ENCODE measurements at regions not wholly inside any gene's neighbourhood (a gene's known extent, or its start where the extent isn't known, plus 50 kb on each side); places are given as distances from the start of the nearest gene placed in this dataset.

DNA sequence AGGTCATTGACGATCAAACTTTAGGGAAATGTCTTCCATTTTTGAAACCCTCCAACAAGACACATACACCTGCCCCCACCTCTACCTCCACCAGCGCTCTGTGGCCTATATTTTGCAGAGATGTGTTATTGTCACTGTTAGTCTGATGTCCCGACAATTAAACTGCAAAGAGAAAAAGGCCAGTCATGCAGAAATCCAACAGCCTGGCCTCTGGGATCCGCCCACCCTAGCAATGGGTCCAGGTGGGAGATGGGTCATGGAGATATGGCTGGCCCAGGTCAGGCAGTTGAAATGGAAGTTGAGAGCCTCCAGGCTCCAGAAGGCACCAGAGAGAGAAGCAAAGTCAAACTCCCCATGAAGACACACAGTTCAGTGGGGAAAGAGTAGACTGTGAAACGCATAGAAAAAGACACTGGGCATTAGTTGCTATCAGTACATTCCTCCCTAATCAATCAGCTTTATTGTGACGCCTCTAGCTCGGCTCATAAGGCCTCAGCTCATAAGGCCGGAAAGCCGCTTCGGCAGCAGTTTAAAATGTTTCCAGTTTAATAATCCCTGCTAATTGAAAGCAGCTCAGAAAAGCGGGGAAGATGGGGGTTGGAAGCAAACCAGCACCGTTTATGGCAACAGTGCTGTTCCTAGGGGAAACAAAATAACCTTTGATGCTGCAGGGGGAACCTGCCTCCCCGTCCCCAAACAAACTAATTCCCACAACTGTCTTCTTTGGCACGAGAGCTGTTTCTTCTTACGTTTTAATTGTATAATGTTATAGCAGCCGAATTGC lies 239.7 kb upstream of the ZNF507 start (continued):
- TF ChIP-seq, protein P1, sequence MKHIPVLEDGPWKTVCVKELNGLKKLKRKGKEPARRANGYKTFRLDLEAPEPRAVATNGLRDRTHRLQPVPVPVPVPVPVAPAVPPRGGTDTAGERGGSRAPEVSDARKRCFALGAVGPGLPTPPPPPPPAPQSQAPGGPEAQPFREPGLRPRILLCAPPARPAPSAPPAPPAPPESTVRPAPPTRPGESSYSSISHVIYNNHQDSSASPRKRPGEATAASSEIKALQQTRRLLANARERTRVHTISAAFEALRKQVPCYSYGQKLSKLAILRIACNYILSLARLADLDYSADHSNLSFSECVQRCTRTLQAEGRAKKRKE (CRISPR knock-in tag; IDR thresholded peaks at IDR 0.05; ENCODE audit: low read depth): no peak
- no peak for TF ChIP-seq TP53 (CRISPR knock-in tag; IDR thresholded peaks at IDR 0.05)
- no peak for TF ChIP-seq KDM5A (IDR thresholded peaks at IDR 0.05)
- TF ChIP-seq EHMT2 (IDR thresholded peaks at IDR 0.05; ENCODE audit: low read depth): no peak
- no peak for TF ChIP-seq ZC3H11A (IDR thresholded peaks at IDR 0.05)
- no peak for TF ChIP-seq MYC (IDR thresholded peaks at IDR 0.05; ENCODE audit: borderline replicate concordance, low read length)
- TF ChIP-seq EHF (CRISPR knock-in tag; IDR thresholded peaks at IDR 0.05): no peak
- no peak for TF ChIP-seq ZNF302 (CRISPR knock-in tag; IDR thresholded peaks at IDR 0.05)
- TF ChIP-seq TFCP2L1 (CRISPR knock-in tag; IDR thresholded peaks at IDR 0.05): no peak
- TF ChIP-seq HDAC2 (IDR thresholded peaks at IDR 0.05): no peak

DNA sequence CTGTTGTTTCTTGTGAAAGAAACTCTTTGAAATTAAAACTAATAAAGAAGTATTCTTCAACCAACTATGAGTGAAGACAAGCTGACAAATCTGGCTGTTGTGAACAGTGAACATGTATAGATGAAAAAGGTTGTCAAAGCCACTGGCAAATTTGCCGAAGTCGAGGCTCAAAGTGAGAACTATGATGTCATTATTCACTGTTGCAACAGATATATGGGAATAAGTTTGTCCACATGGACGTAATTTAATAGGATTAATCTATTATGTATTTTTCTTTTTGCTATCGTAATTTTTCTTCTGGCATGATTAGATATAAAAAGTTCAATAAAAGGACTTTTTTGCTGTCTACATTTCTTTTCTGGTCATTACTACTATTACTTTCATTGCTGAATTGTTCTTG lies 223.2 kb upstream of the ZNF507 start:
- WGBS (ENCODE audit: missing lambda C conversion rate): under 1% methylated on average over 4 of the region's 4 CpGs
- no peak overlapping the region for H3K4me3 ChIP-seq
- ATAC-seq (no peak), FAIRE-seq (no peak), DNase-seq (ENCODE audit: low read depth in 1 of 2, low spot score in 1 of 2) (no peak)
- ChIA-PET CTCF (interaction anchor here (0.6 to 0.7 kb wide), 3 partner anchors 199 to 489 kb away, joined by 3 to 5 read pairs (median 3); no protein-coding TSS in a partner anchor), POLR2A (no interaction called here)
- no peak overlapping the region for H3K4me2 ChIP-seq
- H3K4me1 ChIP-seq: no peaks in the 10 kb centered on the region
- peaks cover 5% of the 10 kb centered on the region; the same call in 1 of the 3 replicates for H3K9me3 ChIP-seq
- TF ChIP-seq, protein P2, sequence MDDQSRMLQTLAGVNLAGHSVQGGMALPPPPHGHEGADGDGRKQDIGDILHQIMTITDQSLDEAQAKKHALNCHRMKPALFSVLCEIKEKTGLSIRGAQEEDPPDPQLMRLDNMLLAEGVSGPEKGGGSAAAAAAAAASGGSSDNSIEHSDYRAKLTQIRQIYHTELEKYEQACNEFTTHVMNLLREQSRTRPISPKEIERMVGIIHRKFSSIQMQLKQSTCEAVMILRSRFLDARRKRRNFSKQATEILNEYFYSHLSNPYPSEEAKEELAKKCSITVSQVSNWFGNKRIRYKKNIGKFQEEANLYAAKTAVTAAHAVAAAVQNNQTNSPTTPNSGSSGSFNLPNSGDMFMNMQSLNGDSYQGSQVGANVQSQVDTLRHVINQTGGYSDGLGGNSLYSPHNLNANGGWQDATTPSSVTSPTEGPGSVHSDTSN (IDR thresholded peaks at IDR 0.05): no peak
- TF ChIP-seq, protein P3, sequence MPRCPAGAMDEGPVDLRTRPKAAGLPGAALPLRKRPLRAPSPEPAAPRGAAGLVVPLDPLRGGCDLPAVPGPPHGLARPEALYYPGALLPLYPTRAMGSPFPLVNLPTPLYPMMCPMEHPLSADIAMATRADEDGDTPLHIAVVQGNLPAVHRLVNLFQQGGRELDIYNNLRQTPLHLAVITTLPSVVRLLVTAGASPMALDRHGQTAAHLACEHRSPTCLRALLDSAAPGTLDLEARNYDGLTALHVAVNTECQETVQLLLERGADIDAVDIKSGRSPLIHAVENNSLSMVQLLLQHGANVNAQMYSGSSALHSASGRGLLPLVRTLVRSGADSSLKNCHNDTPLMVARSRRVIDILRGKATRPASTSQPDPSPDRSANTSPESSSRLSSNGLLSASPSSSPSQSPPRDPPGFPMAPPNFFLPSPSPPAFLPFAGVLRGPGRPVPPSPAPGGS (IDR thresholded peaks at IDR 0.05): no peak
- TF ChIP-seq, protein P4, sequence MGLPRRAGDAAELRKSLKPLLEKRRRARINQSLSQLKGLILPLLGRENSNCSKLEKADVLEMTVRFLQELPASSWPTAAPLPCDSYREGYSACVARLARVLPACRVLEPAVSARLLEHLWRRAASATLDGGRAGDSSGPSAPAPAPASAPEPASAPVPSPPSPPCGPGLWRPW (IDR thresholded peaks at IDR 0.05): no peak
- TF ChIP-seq, protein P1 (CRISPR knock-in tag; IDR thresholded peaks at IDR 0.05; ENCODE audit: low read depth): no peak
- TF ChIP-seq, protein P5, sequence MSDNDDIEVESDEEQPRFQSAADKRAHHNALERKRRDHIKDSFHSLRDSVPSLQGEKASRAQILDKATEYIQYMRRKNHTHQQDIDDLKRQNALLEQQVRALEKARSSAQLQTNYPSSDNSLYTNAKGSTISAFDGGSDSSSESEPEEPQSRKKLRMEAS (IDR thresholded peaks at IDR 0.05): no peak
- TF ChIP-seq HOXB5 (CRISPR knock-in tag; IDR thresholded peaks at IDR 0.05) (no peak), SMC3 (IDR thresholded peaks at IDR 0.05) (no peak), NFE2L2 (conservative IDR thresholded peaks at IDR 0.05; ENCODE audit: low read length) (no peak), MYC (IDR thresholded peaks at IDR 0.05; ENCODE audit: borderline replicate concordance, low read length) (no peak), HEYL (CRISPR knock-in tag; IDR thresholded peaks at IDR 0.05) (no peak), TFCP2L1 (CRISPR knock-in tag; IDR thresholded peaks at IDR 0.05) (no peak), ESRRA (IDR thresholded peaks at IDR 0.05; ENCODE audit: borderline replicate concordance, low read length) (no peak), ZSCAN20 (CRISPR knock-in tag; IDR thresholded peaks at IDR 0.05) (no peak), RAD21 (conservative IDR thresholded peaks at IDR 0.05 in 1 of 2, IDR thresholded peaks at IDR 0.05 in 1 of 2) (no peak)
- TF ChIP-seq, protein P6, sequence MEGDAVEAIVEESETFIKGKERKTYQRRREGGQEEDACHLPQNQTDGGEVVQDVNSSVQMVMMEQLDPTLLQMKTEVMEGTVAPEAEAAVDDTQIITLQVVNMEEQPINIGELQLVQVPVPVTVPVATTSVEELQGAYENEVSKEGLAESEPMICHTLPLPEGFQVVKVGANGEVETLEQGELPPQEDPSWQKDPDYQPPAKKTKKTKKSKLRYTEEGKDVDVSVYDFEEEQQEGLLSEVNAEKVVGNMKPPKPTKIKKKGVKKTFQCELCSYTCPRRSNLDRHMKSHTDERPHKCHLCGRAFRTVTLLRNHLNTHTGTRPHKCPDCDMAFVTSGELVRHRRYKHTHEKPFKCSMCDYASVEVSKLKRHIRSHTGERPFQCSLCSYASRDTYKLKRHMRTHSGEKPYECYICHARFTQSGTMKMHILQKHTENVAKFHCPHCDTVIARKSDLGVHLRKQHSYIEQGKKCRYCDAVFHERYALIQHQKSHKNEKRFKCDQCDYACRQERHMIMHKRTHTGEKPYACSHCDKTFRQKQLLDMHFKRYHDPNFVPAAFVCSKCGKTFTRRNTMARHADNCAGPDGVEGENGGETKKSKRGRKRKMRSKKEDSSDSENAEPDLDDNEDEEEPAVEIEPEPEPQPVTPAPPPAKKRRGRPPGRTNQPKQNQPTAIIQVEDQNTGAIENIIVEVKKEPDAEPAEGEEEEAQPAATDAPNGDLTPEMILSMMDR (IDR thresholded peaks at IDR 0.05): no peak
- TF ChIP-seq, protein P7, sequence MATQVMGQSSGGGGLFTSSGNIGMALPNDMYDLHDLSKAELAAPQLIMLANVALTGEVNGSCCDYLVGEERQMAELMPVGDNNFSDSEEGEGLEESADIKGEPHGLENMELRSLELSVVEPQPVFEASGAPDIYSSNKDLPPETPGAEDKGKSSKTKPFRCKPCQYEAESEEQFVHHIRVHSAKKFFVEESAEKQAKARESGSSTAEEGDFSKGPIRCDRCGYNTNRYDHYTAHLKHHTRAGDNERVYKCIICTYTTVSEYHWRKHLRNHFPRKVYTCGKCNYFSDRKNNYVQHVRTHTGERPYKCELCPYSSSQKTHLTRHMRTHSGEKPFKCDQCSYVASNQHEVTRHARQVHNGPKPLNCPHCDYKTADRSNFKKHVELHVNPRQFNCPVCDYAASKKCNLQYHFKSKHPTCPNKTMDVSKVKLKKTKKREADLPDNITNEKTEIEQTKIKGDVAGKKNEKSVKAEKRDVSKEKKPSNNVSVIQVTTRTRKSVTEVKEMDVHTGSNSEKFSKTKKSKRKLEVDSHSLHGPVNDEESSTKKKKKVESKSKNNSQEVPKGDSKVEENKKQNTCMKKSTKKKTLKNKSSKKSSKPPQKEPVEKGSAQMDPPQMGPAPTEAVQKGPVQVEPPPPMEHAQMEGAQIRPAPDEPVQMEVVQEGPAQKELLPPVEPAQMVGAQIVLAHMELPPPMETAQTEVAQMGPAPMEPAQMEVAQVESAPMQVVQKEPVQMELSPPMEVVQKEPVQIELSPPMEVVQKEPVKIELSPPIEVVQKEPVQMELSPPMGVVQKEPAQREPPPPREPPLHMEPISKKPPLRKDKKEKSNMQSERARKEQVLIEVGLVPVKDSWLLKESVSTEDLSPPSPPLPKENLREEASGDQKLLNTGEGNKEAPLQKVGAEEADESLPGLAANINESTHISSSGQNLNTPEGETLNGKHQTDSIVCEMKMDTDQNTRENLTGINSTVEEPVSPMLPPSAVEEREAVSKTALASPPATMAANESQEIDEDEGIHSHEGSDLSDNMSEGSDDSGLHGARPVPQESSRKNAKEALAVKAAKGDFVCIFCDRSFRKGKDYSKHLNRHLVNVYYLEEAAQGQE (IDR thresholded peaks at IDR 0.05): no peak
- H3K27ac ChIP-seq: no peak overlapping the region

All from A549 (cell line).